GM19372 (cell line): ENCODE measurements at regions not wholly inside any gene's neighbourhood (a gene's known extent, or its start where the extent isn't known, plus 50 kb on each side); places are given as distances from the start of the nearest gene placed in this dataset.

ENCODE experiments used
- ATAC-seq: cut with Tn5 transposase; IDR thresholded peaks from one replicate; pipeline ENCODE4 v1.9.1; 2021; ENCODE audit warnings: mild to moderate bottlenecking, low read depth, moderate library complexity; ENCODE audit not compliant: unreplicated experiment

DNA sequence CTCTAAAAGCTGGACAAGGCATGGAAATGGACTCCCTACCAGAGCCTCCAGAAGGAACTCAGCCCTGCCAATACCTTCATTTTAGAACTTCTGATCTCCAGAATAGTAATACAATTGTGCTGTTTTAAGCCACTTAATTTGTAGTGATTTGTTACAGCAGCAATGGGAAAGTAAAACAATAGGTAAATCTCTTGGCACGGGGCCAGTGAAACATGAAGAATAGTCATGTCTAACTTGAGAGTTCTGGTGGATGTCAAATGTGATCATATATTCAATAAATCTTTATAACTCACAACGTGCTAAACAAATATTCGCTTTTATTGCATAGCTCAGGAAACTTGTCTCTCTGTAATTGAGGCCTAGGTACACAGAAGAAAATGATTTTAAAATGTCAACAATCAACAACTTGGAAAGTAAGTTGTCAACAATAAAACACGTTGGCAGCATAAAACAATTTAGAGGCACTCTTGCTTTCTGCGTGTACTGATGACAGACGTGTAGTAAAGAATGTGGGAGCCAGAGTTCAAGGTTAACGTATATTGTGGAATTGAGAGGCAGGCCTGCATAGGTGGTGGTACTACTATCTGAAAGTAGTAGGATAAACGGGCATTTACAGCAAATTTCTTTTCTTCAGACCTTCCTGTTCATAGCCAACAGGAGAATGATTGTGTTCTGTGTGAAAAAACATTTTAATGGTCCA lies 140.5 kb upstream of the OPRM1 start:
- ATAC-seq: no peak

DNA sequence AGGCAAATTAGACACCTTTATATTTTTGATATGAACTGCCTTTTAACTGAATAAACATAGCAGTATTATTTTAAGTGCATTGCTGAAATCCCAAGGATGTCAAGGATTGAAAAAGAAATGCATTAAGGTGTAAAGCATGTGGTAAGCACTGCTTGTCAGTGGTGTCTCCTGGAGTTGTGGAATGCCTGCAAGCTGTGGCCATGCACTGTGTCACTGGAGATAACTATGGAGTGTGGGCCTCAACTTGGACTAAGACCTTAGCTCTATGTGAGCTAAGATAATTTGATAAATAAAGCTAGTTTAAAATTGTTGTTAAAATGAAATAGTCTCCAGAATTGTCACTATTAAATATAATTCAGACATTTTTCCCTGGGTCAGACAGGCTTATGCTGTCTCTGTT lies 156.6 kb upstream of the OPRM1 start:
- ATAC-seq: no peak

DNA sequence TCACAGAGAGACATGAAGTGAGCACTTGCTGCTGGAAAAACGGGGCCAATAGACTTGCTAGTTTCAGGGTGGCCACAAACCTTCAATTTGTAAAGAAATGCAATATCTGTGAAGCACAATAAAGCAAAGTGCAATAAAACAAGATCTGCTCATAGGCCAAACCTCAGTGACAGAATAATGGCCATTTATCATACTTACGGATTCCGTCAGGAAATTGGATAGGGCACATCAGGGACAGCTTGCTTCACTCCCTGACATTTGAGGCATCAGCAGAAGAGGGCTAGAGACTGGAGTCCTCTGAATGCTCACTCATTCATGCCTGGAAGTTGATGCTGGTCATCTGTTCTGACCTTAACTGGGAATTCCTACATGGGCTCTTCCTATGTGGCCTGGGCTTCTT lies 165.5 kb upstream of the OPRM1 start:
- no peak for ATAC-seq

DNA sequence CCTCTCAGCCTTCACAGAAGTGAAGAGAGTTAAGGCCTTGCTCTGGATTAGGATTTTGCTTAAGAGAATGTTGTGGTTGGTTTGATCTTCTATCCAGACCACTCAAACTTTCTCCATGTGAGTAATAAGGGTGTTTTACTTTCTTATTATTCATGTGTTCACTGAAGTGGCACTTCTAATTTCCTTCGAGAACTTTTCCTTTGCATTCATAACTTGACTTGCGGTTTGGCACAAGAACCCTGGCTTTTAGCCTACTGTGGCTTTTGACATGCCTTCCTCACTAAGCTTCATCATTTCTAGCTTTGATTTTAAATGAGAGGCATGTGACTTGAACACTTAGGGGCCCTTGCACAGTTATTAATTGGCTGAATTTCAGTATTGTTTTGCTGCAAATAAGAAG lies 166.1 kb upstream of the OPRM1 start:
- no peak for ATAC-seq

DNA sequence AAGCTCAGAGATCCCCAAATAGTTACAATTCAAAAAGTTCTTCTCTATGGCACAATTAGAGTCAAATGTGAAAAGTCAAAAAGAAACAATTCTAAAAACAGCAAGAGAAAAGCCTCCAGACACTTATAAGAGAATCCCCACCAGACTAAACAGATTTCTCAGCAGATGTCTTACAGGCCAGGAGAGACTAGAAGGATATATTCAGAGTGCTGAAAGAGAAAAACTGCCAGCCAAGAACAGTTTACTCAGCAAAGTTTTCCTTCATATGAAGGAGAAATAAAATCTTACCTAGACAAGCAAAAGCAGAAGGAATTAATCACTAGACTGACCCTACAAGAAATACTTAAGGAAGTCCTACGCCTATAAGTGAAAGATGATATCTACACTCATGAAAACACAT lies 176.1 kb upstream of the OPRM1 start:
- ATAC-seq: no peak

DNA sequence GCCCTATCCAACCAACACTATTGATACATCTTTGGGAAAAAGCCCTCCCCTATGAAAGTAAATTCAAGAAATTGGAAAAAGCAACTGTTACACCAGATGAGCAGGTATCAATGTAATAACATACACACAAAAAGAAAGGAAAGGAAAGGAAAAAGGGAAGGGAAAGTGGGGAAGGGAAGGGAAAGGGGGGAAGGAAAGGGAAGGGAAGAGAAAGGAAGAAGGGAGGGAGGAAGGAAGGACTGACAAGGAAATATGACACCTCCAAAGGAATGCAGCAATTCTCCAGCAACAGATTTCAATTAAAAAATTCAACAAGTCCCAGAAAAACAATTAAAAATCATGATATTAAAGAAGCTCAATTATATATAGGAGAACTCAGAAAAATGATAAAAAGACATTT lies 176.9 kb upstream of the OPRM1 start:
- no peak for ATAC-seq

DNA sequence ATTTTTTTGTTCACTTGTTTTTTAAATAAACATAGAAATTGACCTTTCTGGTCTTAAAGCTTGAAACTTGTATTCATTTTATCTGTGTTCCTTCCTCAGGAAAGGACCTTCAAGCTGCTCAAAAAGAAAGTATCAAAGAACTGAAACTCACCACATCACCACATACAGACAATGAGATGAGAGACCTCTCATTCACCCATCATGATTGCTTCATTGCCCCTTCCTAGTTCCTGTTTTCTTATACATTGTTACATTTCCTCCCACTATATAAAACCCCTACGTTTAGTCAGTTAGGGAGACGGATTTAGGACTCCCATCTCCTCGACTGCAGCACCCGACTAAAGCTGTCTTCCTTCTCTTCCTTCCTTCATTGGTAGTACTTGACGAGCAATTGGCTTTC lies 180.5 kb upstream of the OPRM1 start:
- peak; percentile 48 for ATAC-seq

DNA sequence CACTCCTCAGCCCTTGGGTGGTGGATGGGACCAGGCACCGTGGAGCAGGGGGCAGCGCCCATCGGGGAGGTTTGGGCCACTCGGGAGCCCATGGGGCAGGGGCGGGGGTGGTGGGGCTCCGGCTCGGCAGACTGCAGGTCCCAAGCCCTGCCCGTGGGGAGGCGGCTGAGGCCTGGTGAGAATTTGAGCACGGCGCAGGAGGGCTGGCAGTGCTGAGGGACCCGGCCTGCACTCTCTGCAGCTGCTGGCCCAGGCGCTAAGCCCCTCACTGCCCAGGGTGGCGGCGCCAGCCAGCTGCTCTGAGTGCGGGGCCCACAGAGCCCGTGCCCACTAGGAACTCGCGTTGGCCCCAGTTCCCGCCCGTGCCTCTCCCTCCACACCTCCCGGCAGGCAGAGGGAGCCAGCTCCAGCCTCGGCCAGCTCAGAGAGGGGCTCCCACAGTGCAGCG lies 182.1 kb upstream of the OPRM1 start:
- no peak for ATAC-seq

DNA sequence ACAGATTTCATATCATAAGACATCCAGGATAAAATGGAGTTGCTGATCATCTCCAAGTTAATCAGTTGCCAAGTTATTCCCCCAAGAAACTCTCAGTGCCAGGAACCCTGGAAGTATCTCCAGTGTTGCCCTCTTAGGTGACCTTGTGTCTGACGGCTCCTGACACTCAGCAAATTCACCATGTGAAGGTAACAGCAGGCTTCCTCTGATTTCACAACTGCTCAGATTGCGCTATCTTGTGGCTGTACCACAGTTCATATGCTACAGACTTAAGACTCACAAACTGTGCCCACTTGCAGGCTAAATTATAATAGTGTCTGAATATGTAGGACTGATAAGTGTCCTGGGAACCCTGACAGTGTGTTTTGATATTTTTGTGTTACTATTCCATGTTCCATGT lies 186.6 kb upstream of the OPRM1 start:
- ATAC-seq: no peak

DNA sequence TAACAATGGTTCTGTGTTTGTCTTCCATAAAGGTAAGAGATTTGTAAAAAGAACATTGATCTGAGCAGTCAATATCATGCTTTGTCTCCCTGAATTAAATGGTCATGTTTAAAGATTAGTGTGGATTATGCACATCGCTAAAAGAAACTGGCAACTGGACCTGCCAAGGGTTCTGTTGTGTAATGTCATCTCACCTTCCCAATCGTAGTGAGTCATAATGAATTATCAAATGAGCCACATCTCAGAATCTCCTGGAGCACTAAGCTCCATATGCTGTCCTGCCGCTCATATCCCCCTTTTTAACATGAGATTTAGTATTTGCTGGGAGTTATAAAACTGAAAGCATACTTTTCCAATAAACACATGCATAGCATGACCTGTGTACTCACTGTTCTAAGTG lies 187.0 kb upstream of the OPRM1 start:
- ATAC-seq: no peak

DNA sequence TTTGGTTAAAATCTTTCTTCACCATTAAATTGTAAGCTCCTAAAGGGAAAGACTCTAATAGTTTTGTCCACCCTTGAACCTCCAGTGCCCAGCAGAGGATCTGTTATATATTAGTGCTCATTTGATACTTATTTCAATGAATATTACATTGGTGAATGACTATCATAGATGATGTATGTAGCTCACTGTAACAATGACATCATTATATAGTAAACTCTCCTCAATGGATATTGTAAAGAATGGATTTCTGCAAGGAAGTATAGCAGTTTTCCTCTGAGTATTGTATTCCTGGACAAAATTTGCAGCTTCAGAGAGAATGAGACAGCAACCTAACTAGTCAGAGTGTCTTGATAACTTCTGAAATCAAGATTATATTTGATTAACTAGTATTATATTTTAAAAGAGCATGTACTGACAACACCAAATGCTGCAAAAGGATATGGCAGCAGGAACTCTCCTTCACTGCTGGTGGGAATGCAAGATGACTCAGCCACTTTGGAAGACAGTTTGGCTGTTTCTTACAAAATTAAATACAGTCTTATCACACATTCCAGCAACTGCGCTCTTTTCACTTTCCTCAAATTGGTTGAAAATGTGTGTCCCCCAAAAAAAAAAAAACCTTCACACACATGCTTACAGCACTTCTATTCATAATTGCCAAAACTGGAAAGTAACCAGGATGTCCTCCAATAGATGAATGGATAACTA lies 189.8 kb upstream of the OPRM1 start:
- ATAC-seq: no peak

DNA sequence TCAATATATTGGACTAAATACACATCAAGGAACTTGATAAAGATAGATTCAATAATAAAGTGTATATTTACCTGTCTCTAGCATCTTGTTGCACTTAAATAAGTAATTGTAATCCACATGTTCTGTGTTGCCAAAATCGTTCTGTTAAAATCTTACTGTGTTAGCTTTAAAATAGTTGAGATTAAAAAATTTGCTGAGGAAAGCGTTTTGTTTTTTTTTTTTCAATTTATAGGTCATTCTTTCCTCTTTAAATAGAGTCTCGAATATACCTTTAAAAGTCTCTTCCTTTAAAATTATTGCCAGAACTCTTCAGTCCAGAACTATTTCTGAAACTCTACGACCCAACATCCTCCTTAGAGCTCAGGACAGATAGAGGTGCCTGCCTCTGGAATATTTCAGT lies 195.6 kb upstream of the OPRM1 start:
- no peak for ATAC-seq

DNA sequence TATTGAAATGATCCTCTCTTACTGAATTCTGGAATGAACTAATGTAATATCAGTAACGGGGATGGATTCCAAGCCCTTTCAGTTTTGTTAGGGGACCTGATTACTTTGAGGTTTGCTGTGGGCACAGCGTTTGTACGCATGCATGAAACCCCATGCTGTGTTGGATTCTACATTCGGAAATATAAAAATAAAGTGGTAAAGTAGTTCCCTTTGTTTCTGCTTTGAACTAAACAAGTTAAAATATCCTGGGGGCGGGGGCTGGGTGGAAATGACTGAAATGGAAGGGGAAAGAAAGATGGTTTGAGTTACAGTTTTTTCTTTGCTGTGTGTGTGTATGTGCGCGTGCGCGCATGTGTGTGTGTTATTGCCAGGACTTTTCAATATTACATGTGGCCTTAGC lies 196.5 kb upstream of the OPRM1 start:
- ATAC-seq: no peak

DNA sequence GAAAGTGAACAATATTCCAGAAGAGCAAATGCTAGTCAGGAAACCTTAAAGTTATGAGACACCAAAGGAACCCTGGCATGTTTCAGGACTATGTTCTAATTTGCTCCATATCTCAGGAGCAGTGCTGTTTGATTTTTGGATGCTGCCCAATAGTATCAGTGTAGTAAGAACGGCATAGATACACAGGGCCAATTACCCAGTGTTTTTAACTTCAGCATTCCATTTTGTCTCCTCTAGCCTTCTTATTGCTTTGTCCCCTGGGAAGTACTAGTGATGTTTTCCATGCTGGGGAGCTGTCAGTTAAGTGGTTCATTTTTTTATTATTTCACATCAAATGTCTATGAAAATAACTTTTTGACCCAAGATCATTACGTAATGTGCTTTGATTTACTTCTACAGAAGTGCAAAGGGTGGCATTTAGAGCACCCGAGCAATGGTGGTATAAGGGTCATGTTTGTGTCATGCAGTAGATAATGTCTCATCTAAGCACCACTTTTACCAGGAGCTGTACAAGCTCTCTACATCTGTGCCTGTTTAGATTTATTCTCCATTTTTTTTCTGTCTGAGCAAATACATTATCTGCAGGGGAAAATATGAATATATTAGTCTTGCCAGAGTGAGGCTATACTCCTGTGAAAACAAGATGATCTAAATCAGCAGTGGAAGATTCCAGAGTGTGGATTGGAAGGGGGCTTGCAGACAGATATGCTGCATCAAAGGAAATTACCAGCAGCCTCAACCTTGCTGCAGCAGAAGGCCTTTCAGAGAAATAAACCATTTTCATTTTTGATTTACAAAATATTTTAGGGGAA lies 198.8 kb upstream of the OPRM1 start:
- no peak for ATAC-seq

DNA sequence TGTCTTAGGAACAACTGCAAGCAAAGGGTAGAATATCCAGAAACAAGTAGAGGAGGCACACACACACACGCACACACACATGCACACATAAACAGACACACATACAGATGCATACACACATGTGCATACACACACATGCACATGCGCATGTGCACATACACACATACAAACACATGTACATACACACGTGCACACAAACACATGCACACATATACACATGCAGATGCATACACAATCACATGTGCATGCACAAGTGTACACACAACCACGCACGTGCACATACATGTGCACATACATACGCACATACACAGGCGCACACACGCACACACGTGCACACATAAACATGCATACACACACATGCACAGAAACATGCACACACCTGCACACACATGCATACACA lies 206.5 kb upstream of the OPRM1 start:
- no peak for ATAC-seq

DNA sequence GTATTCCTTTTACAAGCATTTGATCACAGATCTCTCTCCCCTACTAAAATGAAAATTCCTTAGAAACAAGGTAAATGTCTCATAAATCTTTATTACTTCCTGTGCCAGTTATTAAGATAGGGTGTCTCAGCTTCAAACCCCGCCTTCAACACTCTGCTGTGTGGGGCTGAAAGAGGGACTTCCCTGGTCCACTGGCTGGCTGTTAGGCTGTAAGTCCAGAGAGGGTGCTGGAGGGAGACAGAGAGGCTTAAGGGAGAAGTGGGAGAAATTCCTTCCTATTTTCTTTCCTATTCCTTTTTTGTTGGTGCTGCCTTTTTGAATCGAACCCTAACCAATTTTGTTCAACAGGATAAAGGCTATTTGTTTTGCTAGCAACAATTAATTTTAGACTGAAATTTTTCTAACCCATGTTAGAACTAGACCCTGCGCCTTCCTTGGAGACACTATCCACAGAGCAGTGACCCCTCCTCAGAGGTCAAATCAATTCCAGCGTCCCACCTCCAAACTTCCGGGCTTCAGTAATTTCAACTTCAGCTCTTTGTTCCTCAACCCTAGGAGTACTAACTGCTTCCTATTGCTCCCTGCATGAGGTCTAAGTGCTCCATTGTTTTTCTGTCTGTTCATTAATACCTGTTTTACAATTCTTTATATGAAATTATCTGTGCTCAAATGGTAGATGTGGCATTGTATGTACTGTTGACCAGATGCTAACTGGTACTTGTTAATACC lies 207.5 kb upstream of the OPRM1 start:
- no peak for ATAC-seq

DNA sequence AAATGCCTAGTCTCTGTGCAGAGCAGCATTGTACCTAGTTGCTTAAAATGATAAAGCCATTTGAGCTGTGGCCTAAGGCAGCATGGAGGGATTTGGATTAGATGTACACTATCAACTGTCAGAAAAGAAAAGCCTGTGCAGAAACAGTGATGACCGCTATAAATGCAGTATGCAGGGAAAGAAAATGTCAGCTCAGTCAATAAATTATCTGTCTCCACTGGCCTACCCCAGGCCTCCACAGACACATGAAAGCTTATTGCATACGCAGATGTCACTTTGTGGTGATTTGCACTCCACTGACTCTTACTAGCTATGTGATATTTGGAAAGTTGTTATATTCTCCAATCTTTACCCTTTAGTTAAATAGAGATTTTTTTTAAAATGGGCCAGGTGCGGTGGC lies 221.9 kb upstream of the OPRM1 start:
- no peak for ATAC-seq

DNA sequence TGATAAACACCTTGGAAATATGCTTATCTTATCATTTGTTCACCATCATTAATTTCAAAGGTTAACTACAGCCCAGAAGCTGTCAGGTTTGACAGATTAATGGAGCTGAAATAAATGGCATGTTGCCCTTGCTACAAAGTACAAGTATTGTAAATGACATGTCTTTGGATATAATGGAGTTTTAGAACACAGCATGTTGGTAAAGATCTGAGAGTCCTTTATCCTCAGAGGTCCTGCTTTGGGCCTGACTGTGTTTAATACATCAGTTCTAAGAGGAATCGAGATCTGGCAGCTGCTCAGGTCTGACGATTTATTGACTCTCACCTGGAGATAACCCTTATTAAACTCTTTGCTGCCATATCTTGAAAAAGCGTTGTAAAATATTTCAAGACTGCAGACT lies 222.7 kb upstream of the OPRM1 start:
- no peak for ATAC-seq

DNA sequence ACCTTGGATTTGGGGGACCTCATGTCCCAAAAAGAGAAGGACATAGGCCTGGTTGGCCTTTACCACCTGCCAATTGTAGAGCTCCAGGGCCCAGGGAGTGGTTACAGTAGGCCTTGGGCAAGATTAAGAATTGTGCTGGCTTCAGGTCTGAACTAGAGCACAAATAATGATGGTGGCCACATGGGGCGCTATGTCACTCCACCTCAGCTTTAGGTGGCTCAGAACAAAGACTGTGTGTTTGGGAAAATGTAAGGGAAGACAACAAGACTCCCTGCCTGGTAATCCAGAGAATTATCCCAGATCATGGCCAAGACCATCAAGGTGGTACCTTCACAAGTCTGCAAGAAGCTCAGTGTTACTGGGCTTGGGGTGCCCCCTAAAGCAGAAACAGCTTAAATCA lies 224.9 kb upstream of the OPRM1 start:
- no peak for ATAC-seq

DNA sequence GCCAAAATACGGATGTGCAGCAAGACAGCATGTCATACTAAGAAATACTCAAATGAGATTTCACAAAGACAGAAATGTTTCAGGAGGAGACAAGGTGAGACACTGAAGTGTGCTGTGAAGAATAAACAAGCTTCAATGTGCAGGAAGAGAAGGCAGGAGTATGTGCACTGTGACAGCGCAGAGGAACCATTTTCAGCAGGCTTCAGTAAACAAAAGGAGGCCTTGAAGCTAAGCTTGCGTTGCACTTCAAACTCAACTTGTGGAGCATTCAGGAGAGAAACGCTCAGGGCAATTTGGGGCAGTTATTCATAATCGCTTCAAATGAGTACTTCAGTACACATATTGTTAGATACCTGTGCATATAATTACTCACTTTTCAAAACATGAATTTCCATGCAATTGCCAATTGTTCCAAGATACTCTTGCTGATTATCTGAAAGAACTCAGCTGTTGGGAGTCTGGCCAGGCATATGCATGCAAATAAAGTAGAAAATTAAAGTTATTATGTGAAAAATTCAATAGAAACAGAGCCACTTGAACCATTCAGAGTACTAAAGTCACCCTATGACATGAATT lies 234.2 kb upstream of the OPRM1 start:
- ATAC-seq: no peak

DNA sequence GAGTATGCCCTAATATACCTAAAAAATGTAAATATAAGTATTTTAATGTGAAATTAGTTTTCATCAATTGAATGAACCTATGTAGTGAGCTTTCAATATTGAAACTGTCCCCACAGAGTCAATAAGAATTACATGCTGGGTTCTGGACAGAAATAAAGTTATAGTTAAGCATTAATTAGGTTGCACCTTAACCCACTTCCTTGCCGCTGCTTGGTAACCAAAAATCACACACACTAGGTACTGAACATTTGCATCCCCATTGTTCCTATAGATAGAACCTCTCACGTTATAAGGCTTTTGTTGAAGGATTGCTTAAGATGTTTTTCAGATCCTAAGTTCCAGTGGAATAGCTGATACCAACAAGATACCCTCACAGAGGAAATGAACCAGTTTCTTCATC lies 237.1 kb upstream of the OPRM1 start:
- ATAC-seq: no peak
